ENCODE measurements at regions not wholly inside any gene's neighbourhood (a gene's known extent, or its start where the extent isn't known, plus 50 kb on each side); places are given as distances from the start of the nearest gene placed in this dataset.

DNA sequence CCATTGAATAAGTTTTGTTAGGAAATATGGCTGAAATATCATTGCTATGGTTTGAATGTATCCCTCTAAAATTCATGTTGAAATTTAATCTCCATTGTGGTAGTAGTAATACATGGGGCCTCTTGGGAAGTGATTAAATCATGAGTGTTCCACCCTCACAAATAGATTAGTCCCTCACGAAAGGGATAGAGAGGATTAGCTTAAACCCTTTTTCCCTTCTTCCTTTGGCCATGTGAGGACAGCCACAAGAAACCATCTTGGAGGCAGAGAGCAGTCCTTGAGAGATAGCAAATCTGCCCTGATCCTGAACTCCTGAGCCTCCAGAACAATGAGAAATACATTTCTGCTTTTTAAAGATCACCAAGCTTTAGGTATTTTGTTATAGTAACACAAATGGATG is 274.2 kb downstream of the CDH19 start:
- TF ChIP-seq EZH2 (IDR thresholded peaks at IDR 0.05) (no peak), POLR2A (IDR thresholded peaks at IDR 0.05; ENCODE audit: borderline replicate concordance, extremely low read depth, insufficient read depth, insufficient read length) (no peak), EGR1 (IDR thresholded peaks at IDR 0.05; ENCODE audit: low read depth) (no peak), YY1 (IDR thresholded peaks at IDR 0.05; ENCODE audit: extremely low read depth, insufficient replicate concordance, low read depth, low read length) (no peak), TCF7L2 (IDR thresholded peaks at IDR 0.05; ENCODE audit: borderline replicate concordance, extremely low read depth, insufficient read depth, insufficient read length) (no peak), EZH2phosphoT487 (IDR thresholded peaks at IDR 0.05; ENCODE audit: borderline replicate concordance) (no peak), SRF (IDR thresholded peaks at IDR 0.05; ENCODE audit: low read depth) (no peak), FOSL1 (IDR thresholded peaks at IDR 0.05; ENCODE audit: low read depth) (no peak)
- TF ChIP-seq, protein P1, sequence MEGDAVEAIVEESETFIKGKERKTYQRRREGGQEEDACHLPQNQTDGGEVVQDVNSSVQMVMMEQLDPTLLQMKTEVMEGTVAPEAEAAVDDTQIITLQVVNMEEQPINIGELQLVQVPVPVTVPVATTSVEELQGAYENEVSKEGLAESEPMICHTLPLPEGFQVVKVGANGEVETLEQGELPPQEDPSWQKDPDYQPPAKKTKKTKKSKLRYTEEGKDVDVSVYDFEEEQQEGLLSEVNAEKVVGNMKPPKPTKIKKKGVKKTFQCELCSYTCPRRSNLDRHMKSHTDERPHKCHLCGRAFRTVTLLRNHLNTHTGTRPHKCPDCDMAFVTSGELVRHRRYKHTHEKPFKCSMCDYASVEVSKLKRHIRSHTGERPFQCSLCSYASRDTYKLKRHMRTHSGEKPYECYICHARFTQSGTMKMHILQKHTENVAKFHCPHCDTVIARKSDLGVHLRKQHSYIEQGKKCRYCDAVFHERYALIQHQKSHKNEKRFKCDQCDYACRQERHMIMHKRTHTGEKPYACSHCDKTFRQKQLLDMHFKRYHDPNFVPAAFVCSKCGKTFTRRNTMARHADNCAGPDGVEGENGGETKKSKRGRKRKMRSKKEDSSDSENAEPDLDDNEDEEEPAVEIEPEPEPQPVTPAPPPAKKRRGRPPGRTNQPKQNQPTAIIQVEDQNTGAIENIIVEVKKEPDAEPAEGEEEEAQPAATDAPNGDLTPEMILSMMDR (IDR thresholded peaks at IDR 0.05 in 2 of 3, conservative IDR thresholded peaks at IDR 0.05 in 1 of 3; ENCODE audit: borderline replicate concordance in 1 of 3, insufficient read depth in 1 of 3, low read depth in 2 of 3, low read length in 2 of 3): no peak
- TF ChIP-seq, protein P2, sequence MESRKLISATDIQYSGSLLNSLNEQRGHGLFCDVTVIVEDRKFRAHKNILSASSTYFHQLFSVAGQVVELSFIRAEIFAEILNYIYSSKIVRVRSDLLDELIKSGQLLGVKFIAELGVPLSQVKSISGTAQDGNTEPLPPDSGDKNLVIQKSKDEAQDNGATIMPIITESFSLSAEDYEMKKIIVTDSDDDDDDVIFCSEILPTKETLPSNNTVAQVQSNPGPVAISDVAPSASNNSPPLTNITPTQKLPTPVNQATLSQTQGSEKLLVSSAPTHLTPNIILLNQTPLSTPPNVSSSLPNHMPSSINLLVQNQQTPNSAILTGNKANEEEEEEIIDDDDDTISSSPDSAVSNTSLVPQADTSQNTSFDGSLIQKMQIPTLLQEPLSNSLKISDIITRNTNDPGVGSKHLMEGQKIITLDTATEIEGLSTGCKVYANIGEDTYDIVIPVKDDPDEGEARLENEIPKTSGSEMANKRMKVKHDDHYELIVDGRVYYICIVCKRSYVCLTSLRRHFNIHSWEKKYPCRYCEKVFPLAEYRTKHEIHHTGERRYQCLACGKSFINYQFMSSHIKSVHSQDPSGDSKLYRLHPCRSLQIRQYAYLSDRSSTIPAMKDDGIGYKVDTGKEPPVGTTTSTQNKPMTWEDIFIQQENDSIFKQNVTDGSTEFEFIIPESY (IDR thresholded peaks at IDR 0.05; ENCODE audit: extremely low read depth, insufficient replicate concordance, low read length): no peak
- TF ChIP-seq, protein P3, sequence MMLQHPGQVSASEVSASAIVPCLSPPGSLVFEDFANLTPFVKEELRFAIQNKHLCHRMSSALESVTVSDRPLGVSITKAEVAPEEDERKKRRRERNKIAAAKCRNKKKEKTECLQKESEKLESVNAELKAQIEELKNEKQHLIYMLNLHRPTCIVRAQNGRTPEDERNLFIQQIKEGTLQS (IDR thresholded peaks at IDR 0.05): no peak
- TF ChIP-seq, protein P4, sequence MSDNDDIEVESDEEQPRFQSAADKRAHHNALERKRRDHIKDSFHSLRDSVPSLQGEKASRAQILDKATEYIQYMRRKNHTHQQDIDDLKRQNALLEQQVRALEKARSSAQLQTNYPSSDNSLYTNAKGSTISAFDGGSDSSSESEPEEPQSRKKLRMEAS (IDR thresholded peaks at IDR 0.05): no peak

Measured in HCT116 (cell line).